Endothelial cell of umbilical vein (primary cell): ENCODE measurements at regions not wholly inside any gene's neighbourhood (a gene's known extent, or its start where the extent isn't known, plus 50 kb on each side); places are given as distances from the start of the nearest gene placed in this dataset.

Experiments
- CTCF ChIP-seq, 2 donors: IDR thresholded peaks; 1 replicate in 1 of 2; 2 replicates in 1 of 2; pipeline ENCODE4 v1.5.1; 2011; ENCODE audit warnings: low read length in 2 of 2, mild to moderate bottlenecking in 2 of 2, moderate library complexity in 2 of 2, control low read depth in 1 of 2, inconsistent platforms in 1 of 2, low read depth in 1 of 2; ENCODE audit not compliant: insufficient read depth in 1 of 2; ENCODE audit errors: extremely low read depth in 1 of 2
- EZH2 ChIP-seq: IDR thresholded peaks from 2 replicates; pipeline ENCODE4 v1.6.1; 2012; ENCODE audit warnings: borderline replicate concordance, low read depth, mild to moderate bottlenecking, moderate library complexity, low read length, inconsistent platforms; ENCODE audit not compliant: severe bottlenecking
- MAX ChIP-seq: IDR thresholded peaks from 2 replicates; pipeline ENCODE4 v1.6.1; 2011; ENCODE audit not compliant: insufficient read depth, insufficient read length
- POLR2A ChIP-seq: IDR thresholded peaks from 2 replicates; pipeline ENCODE4 v1.6.1; 2012; ENCODE audit warnings: low read depth, mild to moderate bottlenecking, control low read depth, low read length
- POLR2AphosphoS5 ChIP-seq: IDR thresholded peaks from 2 replicates; pipeline ENCODE4 v1.6.1; 2012; ENCODE audit warnings: low read depth, mild to moderate bottlenecking, control low read depth, low read length, moderate library complexity; ENCODE audit not compliant: insufficient read depth

- TF ChIP-seq POLR2A = no peak
- TF ChIP-seq CTCF (IDR thresholded peaks at IDR 0.05; ENCODE audit: extremely low read depth in 1 of 2, insufficient read depth in 1 of 2, low read depth in 1 of 2, low read length in 2 of 2) = no peak
- no peak for TF ChIP-seq POLR2AphosphoS5
- TF ChIP-seq MAX = no peak
- TF ChIP-seq EZH2 = no peak
Observed at GRCh38 chr13:50156140-50156539, 140.9 kb downstream of the KCNRG start.
